ENCODE measurements at regions not wholly inside any gene's neighbourhood (a gene's known extent, or its start where the extent isn't known, plus 50 kb on each side); places are given as distances from the start of the nearest gene placed in this dataset.

GRCh38 chr10:78520737-78521430, 487.2 kb downstream of the RPS24 start:
- DNase-seq (ENCODE audit: low read depth), result no peak
- TF ChIP-seq CTCF (IDR thresholded peaks at IDR 0.05; ENCODE audit: insufficient read depth, low read depth, low read length, missing control alignments), result peak; percentile 3
- no peak overlapping the region for H3K4me3 ChIP-seq (ENCODE audit: low read depth, low read length)

DNA sequence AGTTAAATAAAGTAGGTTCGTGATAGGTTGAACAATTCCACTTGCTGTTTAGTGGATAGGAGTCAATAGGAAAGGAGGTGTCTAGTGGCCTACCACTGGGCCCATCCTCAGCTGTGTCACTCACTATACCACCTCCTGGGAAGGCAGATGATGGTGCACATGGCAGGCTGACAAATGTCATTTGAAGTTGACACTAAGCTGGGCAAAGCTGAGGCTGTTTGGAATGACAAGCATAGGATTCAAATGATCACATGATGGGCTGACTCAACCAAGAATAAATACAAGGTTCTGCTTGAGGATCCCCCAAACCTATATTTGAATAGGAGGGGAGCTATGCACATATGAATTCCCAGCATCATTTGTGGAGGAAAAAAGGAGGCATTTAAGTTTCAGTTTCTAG, 489.8 kb downstream of the RPS24 start:
- no peak for TF ChIP-seq CTCF (IDR thresholded peaks at IDR 0.05; ENCODE audit: insufficient read depth, low read depth, low read length, missing control alignments)
- H3K4me3 ChIP-seq (ENCODE audit: low read depth, low read length), result no peak overlapping the region
- DNase-seq (ENCODE audit: low read depth), result no peak

DNA sequence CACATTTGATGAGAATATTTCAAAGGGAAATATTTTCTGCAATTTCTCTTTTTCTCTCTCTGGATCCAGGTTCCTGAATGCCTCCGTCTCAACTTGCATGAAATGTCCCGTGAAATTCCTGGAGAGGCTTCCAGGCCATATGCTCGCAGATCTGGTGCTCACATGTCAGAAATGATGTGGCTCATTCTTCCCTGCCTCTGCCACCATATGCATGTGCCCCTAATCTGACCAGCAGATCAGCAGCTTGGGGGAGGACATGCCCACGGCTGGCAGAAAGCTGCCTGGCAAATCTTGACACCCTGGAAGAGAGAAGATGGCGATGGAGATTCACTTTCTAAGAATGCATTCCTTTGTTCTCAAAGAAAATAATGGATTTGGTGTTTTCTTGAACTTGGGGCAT, 490.7 kb downstream of the RPS24 start:
- no peak for TF ChIP-seq CTCF (IDR thresholded peaks at IDR 0.05; ENCODE audit: insufficient read depth, low read depth, low read length, missing control alignments)
- no peak overlapping the region for H3K4me3 ChIP-seq (ENCODE audit: low read depth, low read length)
- DNase-seq (ENCODE audit: low read depth), result no peak

GRCh38 chr10:78524941-78525340, 491.3 kb downstream of the RPS24 start:
- no peak for TF ChIP-seq CTCF (IDR thresholded peaks at IDR 0.05; ENCODE audit: insufficient read depth, low read depth, low read length, missing control alignments)
- no peak overlapping the region for H3K4me3 ChIP-seq (ENCODE audit: low read depth, low read length)
- DNase-seq (ENCODE audit: low read depth), result no peak

- no peak for DNase-seq (ENCODE audit: low read depth)
- no peak for TF ChIP-seq CTCF (IDR thresholded peaks at IDR 0.05; ENCODE audit: insufficient read depth, low read depth, low read length, missing control alignments)
- no peak overlapping the region for H3K4me3 ChIP-seq (ENCODE audit: low read depth, low read length)
Measured at GRCh38 chr10:78526347-78526746, 492.7 kb downstream of the RPS24 start.

GRCh38 chr10:78527296-78527695, 493.6 kb downstream of the RPS24 start:
- DNase-seq (ENCODE audit: low read depth), result no peak
- no peak for TF ChIP-seq CTCF (IDR thresholded peaks at IDR 0.05; ENCODE audit: insufficient read depth, low read depth, low read length, missing control alignments)
- no peak overlapping the region for H3K4me3 ChIP-seq (ENCODE audit: low read depth, low read length)

- TF ChIP-seq CTCF (IDR thresholded peaks at IDR 0.05; ENCODE audit: insufficient read depth, low read depth, low read length, missing control alignments), result no peak
- no peak overlapping the region for H3K4me3 ChIP-seq (ENCODE audit: low read depth, low read length)
- no peak for DNase-seq (ENCODE audit: low read depth)
Measured at GRCh38 chr10:78528749-78529204, 495.1 kb downstream of the RPS24 start.

Data from GM12865 (cell line).